Lower lobe of right lung (tissue), 2 donors: ENCODE measurements at regions not wholly inside any gene's neighbourhood (a gene's known extent, or its start where the extent isn't known, plus 50 kb on each side); places are given as distances from the start of the nearest gene placed in this dataset.
"Not testable (repeated sequence)": the region's sequence is repeated elsewhere in the genome, so short reads cannot be mapped to it uniquely, and the experiment has no call there.

Experiments used
- ATAC-seq, 2 donors: fragments of 200-7000 bp; cut with Tn5 transposase; one replicate each; pipeline ENCODE4 v1.9.1; 2020 to 2022; ENCODE audit warnings: mild to moderate bottlenecking in 2 of 2, moderate library complexity in 2 of 2
- DNase-seq: peaks from one replicate; pipeline ENCODE4 v3.0.0-alpha.2; 2020
- H3K27ac ChIP-seq: fragments of 200-600 bp; one replicate; pipeline ENCODE4 v1.8.0; 2022
- H3K27me3 ChIP-seq: fragments of 200-600 bp; one replicate; pipeline ENCODE4 v1.8.0; 2022; ENCODE audit warnings: low read depth
- H3K36me3 ChIP-seq: fragments of 200-600 bp; one replicate; pipeline ENCODE4 v1.8.0; 2022; ENCODE audit warnings: mild to moderate bottlenecking
- H3K4me1 ChIP-seq: fragments of 200-600 bp; one replicate; pipeline ENCODE4 v1.8.0; 2022
- H3K4me3 ChIP-seq: fragments of 200-600 bp; one replicate; pipeline ENCODE4 v1.8.0; 2022; ENCODE audit warnings: mild to moderate bottlenecking
- H3K9me3 ChIP-seq: fragments of 200-600 bp; one replicate; pipeline ENCODE4 v1.8.0; 2022
- CTCF ChIP-seq: fragments of 200-600 bp; IDR thresholded peaks from one replicate; pipeline ENCODE4 v1.8.0; 2022; ENCODE audit warnings: antibody characterized with exemption, mild to moderate bottlenecking
- intact Hi-C: fragments of 100-400 bp; cut with DNase I; formaldehyde crosslinking; loops from one replicate; pipeline ENCODE4 v1.11.0; 2022
- donor health status: DM: no; HTN: yes; CAD: no; lungs with severe emphysema.

GRCh38 chr2:17199741-17200140 lies 318.5 kb downstream of the RAD51AP2 start:
- Histone ChIP-seq H3K4me1 (no peaks in the 10 kb centered on the region), H3K4me3 (no peak overlapping the region), H3K27me3 (no peaks in the 10 kb centered on the region), H3K9me3 (no peaks in the 10 kb centered on the region), H3K36me3 (no peaks in the 10 kb centered on the region), H3K27ac (no peak overlapping the region)
- intact Hi-C loops, result no loop called here
- ATAC-seq (no peak), DNase-seq (no peak)
- no peak for TF ChIP-seq CTCF

DNA sequence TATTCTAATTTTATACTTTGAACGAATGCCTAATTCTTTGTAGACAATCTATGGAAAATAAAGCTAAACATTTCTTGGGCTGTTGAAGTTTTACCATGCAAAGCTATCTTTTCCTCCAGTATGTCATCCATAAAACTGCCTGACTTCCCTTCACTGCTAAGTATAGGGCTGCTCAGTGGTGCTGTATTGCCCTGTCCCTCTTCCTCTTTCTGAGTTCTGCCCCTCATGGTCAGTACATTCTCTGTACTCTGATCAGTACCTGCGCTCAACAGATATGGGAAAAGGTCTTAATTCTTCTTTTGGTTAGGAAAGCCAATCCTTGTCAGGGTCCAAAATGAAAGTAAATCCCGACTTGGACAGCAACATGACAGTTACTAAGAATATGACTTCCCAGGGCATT lies 321.9 kb downstream of the RAD51AP2 start:
- no peaks in the 10 kb centered on the region for H3K4me1 ChIP-seq
- H3K9me3 ChIP-seq, result no peaks in the 10 kb centered on the region
- no peaks in the 10 kb centered on the region for H3K36me3 ChIP-seq
- H3K4me3 ChIP-seq, result no peak overlapping the region
- DNase-seq (no peak), ATAC-seq (no peak)
- no peak for TF ChIP-seq CTCF
- intact Hi-C loops, result no loop called here
- no peak overlapping the region for H3K27ac ChIP-seq
- H3K27me3 ChIP-seq, result no peaks in the 10 kb centered on the region

GRCh38 chr2:17195016-17195415 lies 323.2 kb downstream of the RAD51AP2 start:
- ATAC-seq (no peak), DNase-seq (no peak)
- Histone ChIP-seq H3K27ac (no peak overlapping the region), H3K9me3 (no peaks in the 10 kb centered on the region), H3K36me3 (no peaks in the 10 kb centered on the region), H3K27me3 (no peaks in the 10 kb centered on the region), H3K4me3 (no peak overlapping the region), H3K4me1 (no peaks in the 10 kb centered on the region)
- TF ChIP-seq CTCF, result no peak
- intact Hi-C loops, result no loop called here

GRCh38 chr2:17194083-17194482 lies 324.2 kb downstream of the RAD51AP2 start:
- H3K4me3 ChIP-seq, result no peak overlapping the region
- intact Hi-C loops, result no loop called here
- H3K4me1 ChIP-seq, result no peaks in the 10 kb centered on the region
- ATAC-seq, result no peak
- no peaks in the 10 kb centered on the region for H3K27me3 ChIP-seq
- no peak for DNase-seq
- no peak overlapping the region for H3K27ac ChIP-seq
- no peaks in the 10 kb centered on the region for H3K36me3 ChIP-seq
- TF ChIP-seq CTCF, result no peak
- no peaks in the 10 kb centered on the region for H3K9me3 ChIP-seq

- H3K27ac ChIP-seq, H3K27me3 ChIP-seq, intact Hi-C loops, ATAC-seq, H3K4me3 ChIP-seq, H3K9me3 ChIP-seq, DNase-seq, H3K36me3 ChIP-seq, H3K4me1 ChIP-seq: not testable (repeated sequence)
These were observed 324.8 kb downstream of the RAD51AP2 start for GRCh38 chr2:17193433-17193890.

DNA sequence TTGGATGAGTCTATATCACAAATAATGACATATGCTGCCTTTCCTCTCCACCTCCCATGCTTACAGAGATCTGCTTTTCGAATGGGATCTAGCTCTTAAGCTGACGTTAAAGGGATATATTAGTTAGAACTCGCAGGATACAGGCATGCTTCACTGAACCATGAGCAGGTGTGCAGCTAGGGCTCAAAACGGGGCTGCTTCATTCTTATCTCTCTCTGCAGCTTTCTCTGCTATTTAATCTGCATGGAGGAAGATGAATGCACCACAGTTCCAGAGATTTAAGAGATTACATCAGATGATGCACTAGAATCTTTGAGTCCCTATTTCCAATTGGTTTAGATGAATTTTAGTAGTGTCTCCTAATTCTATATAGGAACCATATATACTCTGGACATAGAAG lies 327.0 kb downstream of the RAD51AP2 start:
- H3K27ac ChIP-seq, result no peak overlapping the region
- no peaks in the 10 kb centered on the region for H3K27me3 ChIP-seq
- H3K9me3 ChIP-seq, result no peaks in the 10 kb centered on the region
- TF ChIP-seq CTCF, result no peak
- DNase-seq (no peak), ATAC-seq (no peak)
- intact Hi-C loops, result no loop called here
- no peak overlapping the region for H3K4me3 ChIP-seq
- H3K36me3 ChIP-seq, result no peaks in the 10 kb centered on the region
- H3K4me1 ChIP-seq, result no peaks in the 10 kb centered on the region
